ENCODE measurements at regions not wholly inside any gene's neighbourhood (a gene's known extent, or its start where the extent isn't known, plus 50 kb on each side); places are given as distances from the start of the nearest gene placed in this dataset.

DNA sequence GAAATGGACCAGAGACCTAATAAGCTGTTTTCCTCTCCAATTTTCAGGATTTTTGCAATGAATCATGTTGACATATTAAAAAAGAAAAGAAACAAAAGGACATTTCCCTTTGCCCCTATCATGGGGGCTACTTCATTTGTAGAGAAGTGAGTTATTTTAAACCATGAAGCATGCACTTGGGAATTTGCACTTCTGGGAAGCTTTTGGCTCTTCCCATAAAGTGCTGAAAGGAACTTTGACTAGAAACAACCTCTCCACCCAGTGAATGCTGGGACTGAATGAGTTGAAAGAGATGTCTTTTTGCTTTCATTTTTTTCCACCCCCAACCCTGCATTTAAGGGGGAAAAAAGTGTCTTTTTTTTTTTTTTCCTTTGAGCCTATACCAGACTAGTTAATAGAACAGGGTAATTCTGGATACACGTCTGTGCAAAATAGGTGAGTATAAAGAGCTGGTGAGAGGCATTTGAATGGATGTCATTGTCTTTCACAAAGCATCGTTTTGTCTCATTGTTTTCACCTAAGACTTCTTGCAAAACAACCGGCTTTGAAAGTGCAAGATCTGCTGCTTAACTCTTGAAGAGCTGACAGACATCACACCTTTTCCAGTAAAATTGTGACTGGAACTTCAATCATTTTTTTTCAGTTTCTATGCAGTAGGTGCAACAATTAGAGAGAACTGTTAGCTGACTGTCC lies 138.7 kb upstream of the BACH2 start:
- Histone ChIP-seq H3K4me3 (ENCODE audit: severe bottlenecking) (no peak overlapping the region), H3K27ac (ENCODE audit: poor library complexity, severe bottlenecking) (no peak overlapping the region), H3K4me1 (ENCODE audit: insufficient read depth, poor library complexity, severe bottlenecking) (peaks cover 7% of the 10 kb centered on the region), H3K36me3 (ENCODE audit: low read depth) (no peaks in the 10 kb centered on the region), H3K27me3 (ENCODE audit: insufficient read depth, poor library complexity, severe bottlenecking) (no peaks in the 10 kb centered on the region), H3K9me3 (ENCODE audit: severe bottlenecking) (no peaks in the 10 kb centered on the region)
- DNase-seq (ENCODE audit: low spot score) = no peak
- TF ChIP-seq, protein P1, sequence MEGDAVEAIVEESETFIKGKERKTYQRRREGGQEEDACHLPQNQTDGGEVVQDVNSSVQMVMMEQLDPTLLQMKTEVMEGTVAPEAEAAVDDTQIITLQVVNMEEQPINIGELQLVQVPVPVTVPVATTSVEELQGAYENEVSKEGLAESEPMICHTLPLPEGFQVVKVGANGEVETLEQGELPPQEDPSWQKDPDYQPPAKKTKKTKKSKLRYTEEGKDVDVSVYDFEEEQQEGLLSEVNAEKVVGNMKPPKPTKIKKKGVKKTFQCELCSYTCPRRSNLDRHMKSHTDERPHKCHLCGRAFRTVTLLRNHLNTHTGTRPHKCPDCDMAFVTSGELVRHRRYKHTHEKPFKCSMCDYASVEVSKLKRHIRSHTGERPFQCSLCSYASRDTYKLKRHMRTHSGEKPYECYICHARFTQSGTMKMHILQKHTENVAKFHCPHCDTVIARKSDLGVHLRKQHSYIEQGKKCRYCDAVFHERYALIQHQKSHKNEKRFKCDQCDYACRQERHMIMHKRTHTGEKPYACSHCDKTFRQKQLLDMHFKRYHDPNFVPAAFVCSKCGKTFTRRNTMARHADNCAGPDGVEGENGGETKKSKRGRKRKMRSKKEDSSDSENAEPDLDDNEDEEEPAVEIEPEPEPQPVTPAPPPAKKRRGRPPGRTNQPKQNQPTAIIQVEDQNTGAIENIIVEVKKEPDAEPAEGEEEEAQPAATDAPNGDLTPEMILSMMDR (IDR thresholded peaks at IDR 0.05; ENCODE audit: poor library complexity, severe bottlenecking) = no peak
- ATAC-seq (ENCODE audit: low read depth) = no peak

DNA sequence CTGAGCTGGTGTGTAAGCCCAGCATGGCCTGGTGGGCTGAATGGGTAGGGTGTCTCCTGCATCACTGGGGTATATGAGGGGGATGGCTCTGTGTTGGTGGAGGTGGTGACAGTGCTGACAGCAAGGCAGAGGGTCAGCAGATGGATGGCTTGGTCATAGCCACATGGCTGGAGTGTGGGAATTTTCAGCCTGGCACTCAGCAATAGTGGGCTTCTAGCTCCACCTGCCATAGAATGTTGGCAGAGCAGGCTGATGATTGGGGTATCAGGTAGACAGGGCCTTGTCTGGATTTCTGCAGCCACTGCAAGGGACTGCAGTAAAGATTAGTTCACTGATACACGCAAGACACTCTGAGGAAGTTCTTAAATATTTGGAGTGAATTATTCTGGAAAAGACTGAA lies 137.5 kb upstream of the BACH2 start:
- Histone ChIP-seq H3K27me3 (ENCODE audit: insufficient read depth, poor library complexity, severe bottlenecking) (no peaks in the 10 kb centered on the region), H3K4me3 (ENCODE audit: severe bottlenecking) (no peak overlapping the region), H3K4me1 (ENCODE audit: insufficient read depth, poor library complexity, severe bottlenecking) (peaks cover 7% of the 10 kb centered on the region), H3K27ac (ENCODE audit: poor library complexity, severe bottlenecking) (no peak overlapping the region), H3K36me3 (ENCODE audit: low read depth) (no peaks in the 10 kb centered on the region), H3K9me3 (ENCODE audit: severe bottlenecking) (peaks cover 2% of the 10 kb centered on the region)
- ATAC-seq (ENCODE audit: low read depth) (peak; percentile 51; the same call in 2 of the 3 replicates), DNase-seq (ENCODE audit: low spot score) (no peak)
- TF ChIP-seq, protein P1 (IDR thresholded peaks at IDR 0.05; ENCODE audit: poor library complexity, severe bottlenecking) = peak; percentile 26

DNA sequence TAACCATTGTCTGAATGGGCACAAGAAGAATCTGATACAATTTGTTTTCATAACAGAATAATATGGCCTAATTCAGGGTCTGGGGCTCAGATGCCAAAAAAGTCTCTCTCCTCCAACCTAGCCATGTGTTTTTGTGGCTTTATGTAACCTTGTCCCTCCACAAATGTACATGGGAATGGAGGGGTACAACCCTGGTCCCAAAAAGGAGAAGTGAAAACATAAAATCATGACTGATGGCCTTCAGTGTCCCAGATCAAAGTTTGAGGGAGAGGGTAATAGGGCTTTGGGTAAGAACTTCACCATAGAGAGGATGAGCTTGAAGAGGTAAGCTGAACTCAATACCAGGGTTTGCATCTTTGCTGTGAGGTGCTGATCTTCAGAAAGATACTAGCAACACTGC lies 136.3 kb upstream of the BACH2 start:
- TF ChIP-seq, protein P1 (IDR thresholded peaks at IDR 0.05; ENCODE audit: poor library complexity, severe bottlenecking) = no peak
- no peak for DNase-seq (ENCODE audit: low spot score)
- H3K27me3 ChIP-seq (ENCODE audit: insufficient read depth, poor library complexity, severe bottlenecking) = no peaks in the 10 kb centered on the region
- no peak overlapping the region for H3K27ac ChIP-seq (ENCODE audit: poor library complexity, severe bottlenecking)
- peaks cover 10% of the 10 kb centered on the region for H3K4me1 ChIP-seq (ENCODE audit: insufficient read depth, poor library complexity, severe bottlenecking)
- no peaks in the 10 kb centered on the region for H3K36me3 ChIP-seq (ENCODE audit: low read depth)
- H3K4me3 ChIP-seq (ENCODE audit: severe bottlenecking) = no peak overlapping the region
- no peak for ATAC-seq (ENCODE audit: low read depth)
- H3K9me3 ChIP-seq (ENCODE audit: severe bottlenecking) = peaks cover 2% of the 10 kb centered on the region

DNA sequence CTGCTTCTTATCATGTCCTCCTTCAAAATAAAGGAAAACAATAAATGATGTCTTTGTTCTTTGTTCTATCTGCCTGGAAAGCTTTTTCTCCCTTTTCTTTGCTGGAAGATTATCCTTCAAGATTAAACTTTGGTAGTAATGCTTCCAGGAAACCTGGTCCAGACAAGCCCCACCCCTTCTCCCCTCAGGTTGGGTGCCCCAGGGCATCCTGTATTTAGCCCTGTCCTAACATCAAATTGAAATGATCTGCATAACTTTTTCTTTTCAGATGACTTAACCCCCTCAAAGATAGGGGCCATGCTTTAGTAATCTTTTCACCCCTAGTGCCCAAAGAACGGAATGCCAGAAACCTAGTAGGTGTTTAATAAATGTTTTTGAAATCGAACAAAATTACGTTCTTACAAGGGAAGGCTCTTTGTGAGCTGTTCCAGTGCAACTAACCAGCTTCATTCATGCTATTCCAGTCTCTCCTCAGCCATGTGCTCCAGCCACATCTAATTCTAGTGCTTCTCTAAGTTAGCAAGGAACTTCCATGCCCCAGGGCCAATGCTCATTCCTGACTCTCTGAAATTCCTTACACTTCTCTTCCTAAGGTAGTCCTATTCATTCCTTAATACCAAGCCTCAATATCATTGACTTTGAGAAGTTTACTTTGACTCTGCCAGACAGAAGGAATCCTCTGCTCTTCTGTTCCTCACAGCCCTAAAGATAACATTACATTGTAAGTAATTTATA lies 135.6 kb upstream of the BACH2 start:
- ATAC-seq (ENCODE audit: low read depth) (no peak), DNase-seq (ENCODE audit: low spot score) (no peak)
- H3K27ac ChIP-seq (ENCODE audit: poor library complexity, severe bottlenecking) = no peak overlapping the region
- TF ChIP-seq, protein P1 (IDR thresholded peaks at IDR 0.05; ENCODE audit: poor library complexity, severe bottlenecking) = no peak
- no peak overlapping the region for H3K4me3 ChIP-seq (ENCODE audit: severe bottlenecking)
- H3K9me3 ChIP-seq (ENCODE audit: severe bottlenecking) = peaks cover 4% of the 10 kb centered on the region
- no peaks in the 10 kb centered on the region for H3K27me3 ChIP-seq (ENCODE audit: insufficient read depth, poor library complexity, severe bottlenecking)
- H3K36me3 ChIP-seq (ENCODE audit: low read depth) = no peaks in the 10 kb centered on the region
- peaks cover 10% of the 10 kb centered on the region for H3K4me1 ChIP-seq (ENCODE audit: insufficient read depth, poor library complexity, severe bottlenecking)

DNA sequence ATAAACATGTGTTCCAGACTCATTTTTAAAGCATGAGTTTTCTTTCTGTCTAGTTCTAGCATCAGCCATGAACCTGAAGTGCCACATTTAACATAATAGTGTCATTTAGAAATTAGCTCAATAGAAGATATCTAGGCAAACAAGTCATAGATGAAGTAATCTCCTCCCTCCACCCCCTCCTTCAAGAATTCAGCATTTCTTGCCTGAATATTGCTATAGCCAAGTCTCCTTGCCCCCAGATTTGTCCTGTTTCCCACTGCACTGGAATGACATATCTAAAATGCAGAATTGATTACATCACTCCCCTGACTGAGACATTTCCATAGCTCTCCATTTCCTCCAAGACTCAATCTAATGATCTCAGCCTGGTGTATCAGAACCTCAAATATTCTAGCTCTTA lies 134.9 kb upstream of the BACH2 start:
- Histone ChIP-seq H3K27me3 (ENCODE audit: insufficient read depth, poor library complexity, severe bottlenecking) (no peaks in the 10 kb centered on the region), H3K9me3 (ENCODE audit: severe bottlenecking) (peaks cover 4% of the 10 kb centered on the region), H3K27ac (ENCODE audit: poor library complexity, severe bottlenecking) (no peak overlapping the region), H3K4me1 (ENCODE audit: insufficient read depth, poor library complexity, severe bottlenecking) (peaks cover 5% of the 10 kb centered on the region), H3K4me3 (ENCODE audit: severe bottlenecking) (no peak overlapping the region), H3K36me3 (ENCODE audit: low read depth) (no peaks in the 10 kb centered on the region)
- DNase-seq (ENCODE audit: low spot score) (no peak), ATAC-seq (ENCODE audit: low read depth) (no peak)
- TF ChIP-seq, protein P1 (IDR thresholded peaks at IDR 0.05; ENCODE audit: poor library complexity, severe bottlenecking) = no peak
